CD4-positive, alpha-beta memory T cell (primary cell): ENCODE measurements at regions not wholly inside any gene's neighbourhood (a gene's known extent, or its start where the extent isn't known, plus 50 kb on each side); places are given as distances from the start of the nearest gene placed in this dataset.
"Not testable (repeated sequence)": the region's sequence is repeated elsewhere in the genome, so short reads cannot be mapped to it uniquely, and the experiment has no call there.

Experiments
- CTCF ChIA-PET: fragments of 350-600 bp; sonication (Branson Sonifier 250); formaldehyde crosslinking; loops from one replicate; lab custom pipeline; 2021; ENCODE audit warnings: inconsistent platforms; ENCODE audit not compliant: partially characterized antibody; lab: Charles Lee
- POLR2A ChIA-PET: fragments of 350-600 bp; sonication (Branson Sonifier 250); formaldehyde crosslinking; loops from one replicate; lab custom pipeline; 2021; ENCODE audit not compliant: partially characterized antibody; lab: Charles Lee
- DNase-seq, 5 donors: peaks; one replicate each; pipeline versions ENCODE4 v3.0.0 to v3.0.0-alpha.2; 2020 to 2022; ENCODE audit warnings: mixed read lengths in 1 of 5
- H3K27ac ChIP-seq: one replicate; pipeline ENCODE4 v1.7.0; 2013; ENCODE audit warnings: low read depth, low read length
- H3K27me3 ChIP-seq: 2 replicates; pipeline ENCODE4 v1.7.0; 2013; ENCODE audit warnings: mild to moderate bottlenecking, low read length, moderate library complexity; ENCODE audit not compliant: insufficient read depth
- H3K36me3 ChIP-seq: 2 replicates; pipeline ENCODE4 v1.7.0; 2013; ENCODE audit warnings: mild to moderate bottlenecking, low read length, moderate library complexity; ENCODE audit not compliant: insufficient read depth
- H3K4me1 ChIP-seq: 2 replicates; pipeline ENCODE4 v1.7.0; 2013; ENCODE audit warnings: mild to moderate bottlenecking, low read length, moderate library complexity; ENCODE audit not compliant: insufficient read depth
- H3K4me3 ChIP-seq, 2 donors: one replicate each; pipeline ENCODE4 v1.7.0; 2013; ENCODE audit warnings: low read length in 2 of 2, mild to moderate bottlenecking in 1 of 2
- H3K9me3 ChIP-seq, 2 donors: one replicate each; pipeline ENCODE4 v1.7.0; 2013; ENCODE audit warnings: low read length in 2 of 2, control low read depth in 1 of 2; ENCODE audit not compliant: control insufficient read depth in 1 of 2
- H3K27ac Mint-ChIP-seq, 7 donors: one replicate each; pipeline ENCODE4 v1.8.0; 2020 to 2021; ENCODE audit warnings: mixed read lengths in 7 of 7, mild to moderate bottlenecking in 6 of 7, inconsistent platforms in 3 of 7, moderate library complexity in 3 of 7
- H3K27me3 Mint-ChIP-seq, 2 donors: one replicate each; pipeline ENCODE4 v1.8.0; 2020 to 2021; ENCODE audit warnings: mixed read lengths in 2 of 2
- H3K36me3 Mint-ChIP-seq, 2 donors: one replicate each; pipeline ENCODE4 v1.8.0; 2020 to 2021; ENCODE audit warnings: mixed read lengths in 2 of 2, inconsistent platforms in 1 of 2, mild to moderate bottlenecking in 1 of 2
- H3K4me1 Mint-ChIP-seq, 4 donors: one replicate each; pipeline ENCODE4 v1.8.0; 2020 to 2021; ENCODE audit warnings: mixed read lengths in 4 of 4, mild to moderate bottlenecking in 1 of 4
- H3K4me3 Mint-ChIP-seq, 8 donors: one replicate each; pipeline ENCODE4 v1.8.0; 2020 to 2021; ENCODE audit warnings: mixed read lengths in 8 of 8, mild to moderate bottlenecking in 7 of 8, moderate library complexity in 6 of 8, inconsistent platforms in 3 of 8
- H3K9me3 Mint-ChIP-seq, 8 donors: one replicate each; pipeline ENCODE4 v1.8.0; 2020 to 2021; ENCODE audit warnings: mixed read lengths in 8 of 8, mild to moderate bottlenecking in 5 of 8, inconsistent platforms in 3 of 8, moderate library complexity in 1 of 8
- intact Hi-C: fragments of 100-400 bp; cut with micrococcal nuclease; formaldehyde crosslinking; loops from one replicate; pipeline ENCODE4 v1.15.1; 2023

GRCh38 chr6:147689398-147689797 is 180.9 kb downstream of the SAMD5 start:
- DNase-seq = no peak
- H3K36me3 ChIP-seq = no peaks in the 10 kb centered on the region
- H3K9me3 ChIP-seq = no peaks in the 10 kb centered on the region
- no peak overlapping the region for H3K4me3 Mint-ChIP-seq
- H3K4me3 ChIP-seq = no peak overlapping the region
- H3K27me3 ChIP-seq = no peaks in the 10 kb centered on the region
- no peaks in the 10 kb centered on the region for H3K4me1 ChIP-seq
- POLR2A ChIA-PET = no interaction called here
- H3K27ac Mint-ChIP-seq = no peak overlapping the region
- H3K4me1 Mint-ChIP-seq = no peaks in the 10 kb centered on the region
- peaks cover 0 to 2% (median 0%) of the 10 kb centered on the region in 8 donors for H3K9me3 Mint-ChIP-seq
- intact Hi-C loops = no loop called here
- H3K27me3 Mint-ChIP-seq = no peaks in the 10 kb centered on the region
- H3K36me3 Mint-ChIP-seq = no peaks in the 10 kb centered on the region
- CTCF ChIA-PET = no interaction called here
- no peak overlapping the region for H3K27ac ChIP-seq

- no peak for DNase-seq
- H3K4me3 Mint-ChIP-seq = no peak overlapping the region
- H3K27me3 Mint-ChIP-seq = no peaks in the 10 kb centered on the region
- H3K9me3 Mint-ChIP-seq = peaks cover 0 to 2% (median 0%) of the 10 kb centered on the region in 8 donors
- no peaks in the 10 kb centered on the region for H3K4me1 ChIP-seq
- ChIA-PET CTCF (no interaction called here), POLR2A (no interaction called here)
- H3K27ac ChIP-seq = no peak overlapping the region
- H3K36me3 Mint-ChIP-seq = no peaks in the 10 kb centered on the region
- no peaks in the 10 kb centered on the region for H3K36me3 ChIP-seq
- H3K27me3 ChIP-seq = no peaks in the 10 kb centered on the region
- no peak overlapping the region for H3K4me3 ChIP-seq
- no peaks in the 10 kb centered on the region for H3K9me3 ChIP-seq
- H3K27ac Mint-ChIP-seq = no peak overlapping the region
- intact Hi-C loops = no loop called here
- H3K4me1 Mint-ChIP-seq = no peaks in the 10 kb centered on the region
These were observed 183.0 kb downstream of the SAMD5 start for GRCh38 chr6:147691446-147691845.

GRCh38 chr6:147693181-147693580 is 184.7 kb downstream of the SAMD5 start:
- no peak for DNase-seq
- Histone ChIP-seq H3K27me3 (no peaks in the 10 kb centered on the region), H3K27ac (no peak overlapping the region), H3K4me3 (no peak overlapping the region), H3K9me3 (no peaks in the 10 kb centered on the region), H3K4me1 (no peaks in the 10 kb centered on the region), H3K36me3 (no peaks in the 10 kb centered on the region)
- Mint-ChIP-seq H3K36me3 (no peaks in the 10 kb centered on the region), H3K4me3 (no peak overlapping the region), H3K9me3 (peaks cover 0 to 2% (median 0%) of the 10 kb centered on the region in 8 donors), H3K4me1 (no peaks in the 10 kb centered on the region), H3K27ac (no peak overlapping the region), H3K27me3 (no peaks in the 10 kb centered on the region)
- intact Hi-C loops = no loop called here
- POLR2A ChIA-PET = no interaction called here
- CTCF ChIA-PET = no interaction called here

GRCh38 chr6:147694556-147694955 is 186.1 kb downstream of the SAMD5 start:
- H3K27ac Mint-ChIP-seq, H3K27me3 ChIP-seq, H3K4me1 Mint-ChIP-seq, H3K4me1 ChIP-seq, H3K9me3 Mint-ChIP-seq, H3K4me3 Mint-ChIP-seq, intact Hi-C loops, H3K36me3 Mint-ChIP-seq, H3K4me3 ChIP-seq, H3K36me3 ChIP-seq, H3K9me3 ChIP-seq, DNase-seq, H3K27ac ChIP-seq, CTCF ChIA-PET, H3K27me3 Mint-ChIP-seq, POLR2A ChIA-PET: not testable (repeated sequence)

- Histone ChIP-seq H3K36me3 (no peaks in the 10 kb centered on the region), H3K4me1 (no peaks in the 10 kb centered on the region), H3K4me3 (no peak overlapping the region), H3K27me3 (no peaks in the 10 kb centered on the region), H3K27ac (no peak overlapping the region), H3K9me3 (no peaks in the 10 kb centered on the region)
- H3K4me1 Mint-ChIP-seq = no peaks in the 10 kb centered on the region
- no peaks in the 10 kb centered on the region for H3K36me3 Mint-ChIP-seq
- POLR2A ChIA-PET = no interaction called here
- H3K9me3 Mint-ChIP-seq = peaks cover 0 to 2% (median 0%) of the 10 kb centered on the region in 8 donors
- CTCF ChIA-PET = no interaction called here
- H3K27ac Mint-ChIP-seq = no peak overlapping the region
- no peaks in the 10 kb centered on the region for H3K27me3 Mint-ChIP-seq
- DNase-seq = no peak
- H3K4me3 Mint-ChIP-seq = no peak overlapping the region
- intact Hi-C loops = no loop called here
These were observed 187.3 kb downstream of the SAMD5 start for GRCh38 chr6:147695819-147696218.

- no peak for DNase-seq
- Mint-ChIP-seq H3K9me3 (peaks cover 0 to 3% (median 0%) of the 10 kb centered on the region in 8 donors), H3K36me3 (no peaks in the 10 kb centered on the region), H3K27ac (no peak overlapping the region), H3K4me3 (no peak overlapping the region), H3K27me3 (no peaks in the 10 kb centered on the region), H3K4me1 (no peaks in the 10 kb centered on the region)
- Histone ChIP-seq H3K4me1 (no peaks in the 10 kb centered on the region), H3K4me3 (no peak overlapping the region), H3K27me3 (no peaks in the 10 kb centered on the region), H3K36me3 (no peaks in the 10 kb centered on the region), H3K27ac (no peak overlapping the region), H3K9me3 (no peaks in the 10 kb centered on the region)
- CTCF ChIA-PET = no interaction called here
- intact Hi-C loops = no loop called here
- POLR2A ChIA-PET = no interaction called here
These were observed 190.7 kb downstream of the SAMD5 start for GRCh38 chr6:147699140-147699539.

GRCh38 chr6:147699637-147700036 is 191.1 kb downstream of the SAMD5 start:
- Histone ChIP-seq H3K27me3 (no peaks in the 10 kb centered on the region), H3K9me3 (no peaks in the 10 kb centered on the region)
- H3K27me3 Mint-ChIP-seq = no peaks in the 10 kb centered on the region

More at GRCh38 chr6:147699637-147700036, 191.1 kb downstream of the SAMD5 start:
- Mint-ChIP-seq H3K36me3 (no peaks in the 10 kb centered on the region), H3K4me3 (no peak overlapping the region), H3K9me3 (peaks cover 0 to 3% (median 0%) of the 10 kb centered on the region in 8 donors), H3K27ac (no peak overlapping the region), H3K4me1 (no peaks in the 10 kb centered on the region)
- ChIA-PET CTCF (no interaction called here), POLR2A (no interaction called here)
- intact Hi-C loops = no loop called here
- Histone ChIP-seq H3K4me1 (no peaks in the 10 kb centered on the region), H3K27ac (no peak overlapping the region), H3K4me3 (no peak overlapping the region), H3K36me3 (no peaks in the 10 kb centered on the region)
- no peak for DNase-seq
